Hepatocyte (in vitro differentiated cells): ENCODE measurements at regions not wholly inside any gene's neighbourhood (a gene's known extent, or its start where the extent isn't known, plus 50 kb on each side); places are given as distances from the start of the nearest gene placed in this dataset.

Source experiments
- DNase-seq: peaks from one replicate; pipeline ENCODE4 v3.0.0-alpha.2; 2016; ENCODE audit warnings: low spot score
- H2AFZ ChIP-seq: fragments of 200-600 bp; sonication (generic); 2 replicates; pipeline ENCODE4 v1.6.0; 2016; ENCODE audit warnings: antibody characterized with exemption, mild to moderate bottlenecking
- H3K27ac ChIP-seq: fragments of 200-600 bp; sonication (generic); 2 replicates; pipeline ENCODE4 v1.5.1; 2016; ENCODE audit warnings: mild to moderate bottlenecking
- H3K27me3 ChIP-seq: fragments of 200-600 bp; sonication (generic); 2 replicates; pipeline ENCODE4 v1.6.1; 2016
- H3K36me3 ChIP-seq: fragments of 200-600 bp; sonication (generic); replicated peaks from 2 replicates; pipeline ENCODE4 v1.5.1; 2016; ENCODE audit warnings: low read depth; ENCODE audit not compliant: insufficient read depth
- H3K4me1 ChIP-seq: fragments of 200-600 bp; sonication (generic); 2 replicates; pipeline ENCODE4 v1.5.1; 2016; ENCODE audit warnings: mild to moderate bottlenecking, moderate library complexity; ENCODE audit not compliant: insufficient read depth
- H3K4me2 ChIP-seq: fragments of 200-600 bp; sonication (generic); 2 replicates; pipeline ENCODE4 v1.6.0; 2016
- H3K4me3 ChIP-seq: fragments of 200-600 bp; sonication (generic); 2 replicates; pipeline ENCODE4 v1.5.1; 2016; ENCODE audit warnings: mild to moderate bottlenecking
- H3K79me2 ChIP-seq: fragments of 200-600 bp; sonication (generic); 2 replicates; pipeline ENCODE4 v1.6.0; 2017; ENCODE audit warnings: mild to moderate bottlenecking
- H3K9me2 ChIP-seq: fragments of 200-600 bp; sonication (generic); replicated peaks from 2 replicates; pipeline ENCODE4 v1.6.0; 2017; ENCODE audit warnings: mild to moderate bottlenecking; ENCODE audit not compliant: insufficient read depth
- H3K9me3 ChIP-seq: fragments of 200-600 bp; sonication (generic); 2 replicates; pipeline ENCODE4 v1.5.1; 2016; ENCODE audit warnings: low read depth, mild to moderate bottlenecking
- H4K20me1 ChIP-seq: fragments of 200-600 bp; sonication (generic); 2 replicates; pipeline ENCODE4 v1.6.0; 2016; ENCODE audit warnings: mild to moderate bottlenecking; ENCODE audit not compliant: insufficient read depth, poor library complexity, severe bottlenecking
- EZH2 ChIP-seq: fragments of 200-600 bp; sonication (generic); IDR thresholded peaks from 2 replicates; pipeline ENCODE4 v1.6.1; 2016; ENCODE audit warnings: antibody characterized with exemption, mild to moderate bottlenecking, borderline replicate concordance
- EZH2phosphoT487 ChIP-seq: fragments of 200-600 bp; sonication (generic); IDR thresholded peaks from one replicate; pipeline ENCODE4 v1.6.1; 2018; ENCODE audit warnings: antibody characterized with exemption, mild to moderate bottlenecking, low read depth, moderate library complexity; ENCODE audit not compliant: unreplicated experiment, severe bottlenecking
- WGBS: methylation state at CpG from one replicate; pipeline ENCODE4 v1.1.6; 2016; ENCODE audit warnings: low lambda C conversion rate; ENCODE audit errors: missing lambda C conversion rate; 5-methylcytosine and 5-hydroxymethylcytosine counted together
- TF ChIP-seq, protein P1 (sequence below): fragments of 200-600 bp; sonication (generic); IDR thresholded peaks from 2 replicates; pipeline ENCODE4 v1.5.1; 2016; ENCODE audit warnings: antibody characterized with exemption, mild to moderate bottlenecking; ENCODE audit not compliant: poor library complexity

GRCh38 chr2:163314712-163315111, 421.1 kb downstream of the FIGN start:
- TF ChIP-seq, protein P1, sequence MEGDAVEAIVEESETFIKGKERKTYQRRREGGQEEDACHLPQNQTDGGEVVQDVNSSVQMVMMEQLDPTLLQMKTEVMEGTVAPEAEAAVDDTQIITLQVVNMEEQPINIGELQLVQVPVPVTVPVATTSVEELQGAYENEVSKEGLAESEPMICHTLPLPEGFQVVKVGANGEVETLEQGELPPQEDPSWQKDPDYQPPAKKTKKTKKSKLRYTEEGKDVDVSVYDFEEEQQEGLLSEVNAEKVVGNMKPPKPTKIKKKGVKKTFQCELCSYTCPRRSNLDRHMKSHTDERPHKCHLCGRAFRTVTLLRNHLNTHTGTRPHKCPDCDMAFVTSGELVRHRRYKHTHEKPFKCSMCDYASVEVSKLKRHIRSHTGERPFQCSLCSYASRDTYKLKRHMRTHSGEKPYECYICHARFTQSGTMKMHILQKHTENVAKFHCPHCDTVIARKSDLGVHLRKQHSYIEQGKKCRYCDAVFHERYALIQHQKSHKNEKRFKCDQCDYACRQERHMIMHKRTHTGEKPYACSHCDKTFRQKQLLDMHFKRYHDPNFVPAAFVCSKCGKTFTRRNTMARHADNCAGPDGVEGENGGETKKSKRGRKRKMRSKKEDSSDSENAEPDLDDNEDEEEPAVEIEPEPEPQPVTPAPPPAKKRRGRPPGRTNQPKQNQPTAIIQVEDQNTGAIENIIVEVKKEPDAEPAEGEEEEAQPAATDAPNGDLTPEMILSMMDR, result no peak
- TF ChIP-seq EZH2, result no peak
- no peak for TF ChIP-seq EZH2phosphoT487
- no peaks in the 10 kb centered on the region for H3K4me1 ChIP-seq
- 98% methylated on average over 2 of the region's 2 CpGs for WGBS

GRCh38 chr2:163312713-163313112, 423.1 kb downstream of the FIGN start:
- Histone ChIP-seq H4K20me1 (no peaks in the 10 kb centered on the region), H3K27ac (no peak overlapping the region), H2AFZ (no peak overlapping the region), H3K4me2 (no peak overlapping the region), H3K36me3 (no peaks in the 10 kb centered on the region), H3K4me1 (no peaks in the 10 kb centered on the region), H3K79me2 (no peaks in the 10 kb centered on the region), H3K27me3 (no peaks in the 10 kb centered on the region), H3K9me3 (no peaks in the 10 kb centered on the region), H3K4me3 (no peak overlapping the region), H3K9me2 (no peaks in the 10 kb centered on the region)
- TF ChIP-seq, protein P1, result no peak
- TF ChIP-seq EZH2phosphoT487 (no peak), EZH2 (no peak)
- no peak for DNase-seq
- 65% methylated on average over 1 of the region's 1 CpG for WGBS

More at GRCh38 chr2:163314712-163315111, 421.1 kb downstream of the FIGN start:
- Histone ChIP-seq H3K36me3 (no peaks in the 10 kb centered on the region), H3K9me2 (no peaks in the 10 kb centered on the region), H4K20me1 (no peaks in the 10 kb centered on the region), H3K4me3 (no peak overlapping the region), H3K9me3 (no peaks in the 10 kb centered on the region), H2AFZ (no peak overlapping the region), H3K27ac (no peak overlapping the region), H3K4me2 (no peak overlapping the region), H3K27me3 (no peaks in the 10 kb centered on the region), H3K79me2 (no peaks in the 10 kb centered on the region)
- DNase-seq, result no peak

- no peaks in the 10 kb centered on the region for H3K9me2 ChIP-seq
- H3K36me3 ChIP-seq, result no peaks in the 10 kb centered on the region
- no peaks in the 10 kb centered on the region for H4K20me1 ChIP-seq
- no peaks in the 10 kb centered on the region for H3K9me3 ChIP-seq
- H2AFZ ChIP-seq, result no peak overlapping the region
- DNase-seq, result no peak
- WGBS, result 84% methylated on average over 4 of the region's 4 CpGs
- no peak overlapping the region for H3K27ac ChIP-seq
- H3K79me2 ChIP-seq, result no peaks in the 10 kb centered on the region
- H3K27me3 ChIP-seq, result no peaks in the 10 kb centered on the region
- no peak overlapping the region for H3K4me3 ChIP-seq
- no peaks in the 10 kb centered on the region for H3K4me1 ChIP-seq
- H3K4me2 ChIP-seq, result no peak overlapping the region
- TF ChIP-seq, protein P1, result no peak
- TF ChIP-seq EZH2phosphoT487 (no peak), EZH2 (no peak)
Measured at GRCh38 chr2:163306647-163307046, 429.2 kb downstream of the FIGN start.

DNA sequence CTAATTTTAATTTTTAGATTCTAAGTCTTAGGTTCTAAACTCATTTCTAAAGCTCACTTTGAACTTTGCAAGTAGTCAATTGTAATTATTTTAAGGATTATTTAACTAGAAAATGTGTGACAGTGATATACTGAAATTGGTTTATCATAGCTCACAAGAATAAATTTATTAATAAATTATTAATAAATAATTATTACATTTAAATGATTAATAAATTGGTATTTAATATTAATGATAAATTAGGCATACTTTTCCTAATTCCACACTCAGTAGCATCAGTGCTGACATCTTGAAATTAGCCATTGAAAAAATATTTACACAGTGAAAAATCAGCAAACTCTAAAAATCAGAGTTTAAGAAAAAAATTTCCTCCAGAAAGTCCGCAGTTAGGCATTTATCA, 433.7 kb downstream of the FIGN start:
- Histone ChIP-seq H3K9me2 (no peaks in the 10 kb centered on the region), H4K20me1 (no peaks in the 10 kb centered on the region), H3K4me2 (no peak overlapping the region), H3K27me3 (no peaks in the 10 kb centered on the region), H3K36me3 (no peaks in the 10 kb centered on the region), H3K9me3 (no peaks in the 10 kb centered on the region), H3K27ac (no peak overlapping the region), H3K4me3 (no peak overlapping the region), H3K79me2 (no peaks in the 10 kb centered on the region), H2AFZ (no peak overlapping the region), H3K4me1 (no peaks in the 10 kb centered on the region)
- 89% methylated on average over 1 of the region's 1 CpG for WGBS
- TF ChIP-seq, protein P1, result no peak
- TF ChIP-seq EZH2, result no peak
- no peak for TF ChIP-seq EZH2phosphoT487
- no peak for DNase-seq
